Upper lobe of left lung (tissue), 6 donors: ENCODE measurements at regions not wholly inside any gene's neighbourhood (a gene's known extent, or its start where the extent isn't known, plus 50 kb on each side); places are given as distances from the start of the nearest gene placed in this dataset.

Experiments used
- ATAC-seq, 2 donors: fragments of 200-7000 bp; cut with Tn5 transposase; one replicate each; pipeline ENCODE4 v1.9.1; 2022; ENCODE audit warnings: mild to moderate bottlenecking in 2 of 2, moderate library complexity in 2 of 2; ENCODE audit not compliant: low FRiP score in 2 of 2
- DNase-seq, 2 donors: peaks; one replicate each; pipeline ENCODE4 v3.0.0-alpha.2; 2019 to 2020
- H3K27ac ChIP-seq, 4 donors: fragments of 200-600 bp; sonication (generic); one replicate each; pipeline ENCODE4 v1.5.1; 2016 to 2019
- H3K27me3 ChIP-seq, 4 donors: fragments of 200-600 bp; sonication (generic); one replicate each; pipeline ENCODE4 v1.5.1; 2017 to 2019
- H3K36me3 ChIP-seq, 4 donors: fragments of 200-600 bp; sonication (generic); one replicate each; pipeline ENCODE4 v1.5.1; 2016 to 2019
- H3K4me1 ChIP-seq, 4 donors: fragments of 200-600 bp; sonication (generic); one replicate each; pipeline ENCODE4 v1.5.1; 2018 to 2019
- H3K4me3 ChIP-seq, 4 donors: fragments of 200-600 bp; sonication (generic); one replicate each; pipeline ENCODE4 v1.5.1; 2017 to 2019; ENCODE audit warnings: mild to moderate bottlenecking in 2 of 4, moderate library complexity in 1 of 4
- H3K9me3 ChIP-seq, 4 donors: fragments of 200-600 bp; sonication (generic); one replicate each; pipeline ENCODE4 v1.5.1; 2018 to 2019
- EP300 ChIP-seq, 4 donors: sonication (generic); formaldehyde crosslinking; IDR thresholded peaks; one replicate each; pipeline ENCODE4 v1.5.1; 2017; ENCODE audit warnings: antibody characterized with exemption in 4 of 4, control low read depth in 2 of 4
- POLR2A ChIP-seq, 4 donors: fragments of 450-650 bp; IDR thresholded peaks; one replicate each; pipeline ENCODE4 v1.5.1; 2016 to 2017; ENCODE audit warnings: antibody characterized with exemption in 4 of 4, mild to moderate bottlenecking in 2 of 4
- POLR2AphosphoS5 ChIP-seq, 2 donors: sonication (generic); formaldehyde crosslinking; IDR thresholded peaks; one replicate each; pipeline ENCODE4 v1.5.1; 2017; ENCODE audit warnings: antibody characterized with exemption in 2 of 2
- WGBS, 2 donors: methylation state at CpG; one replicate each; pipeline ENCODE4 v1.1.5; 2017 to 2018; 5-methylcytosine and 5-hydroxymethylcytosine counted together
- TF ChIP-seq, protein P1 (sequence below), 6 experiments: fragments of 450-650 bp in 4 of 6; fragments of 200-600 bp in 2 of 6; sonication (generic) in 2 of 6; IDR thresholded peaks; one replicate each; pipeline ENCODE4 v1.5.1; 2016 to 2019; ENCODE audit warnings: antibody characterized with exemption in 6 of 6
- donor health status: DM: no; HTN: no; CAD: no; lungs with moderate emphysema.
- donor health status: DM: no; HTN: yes; CAD: no; lungs with severe emphysema.

- Histone ChIP-seq H3K9me3 (no peaks in the 10 kb centered on the region), H3K36me3 (no peaks in the 10 kb centered on the region), H3K4me1 (no peaks in the 10 kb centered on the region), H3K27me3 (no peaks in the 10 kb centered on the region), H3K27ac (no peak overlapping the region), H3K4me3 (no peak overlapping the region)
- WGBS, 2 donors: 76 to 85% methylated on average over 3 of the region's 3 CpGs
- ATAC-seq: no peak
- DNase-seq: no peak
- TF ChIP-seq EP300 (IDR thresholded peaks at IDR 0.05) (no peak), POLR2AphosphoS5 (IDR thresholded peaks at IDR 0.05) (no peak), POLR2A (IDR thresholded peaks at IDR 0.05) (no peak)
- TF ChIP-seq, protein P1, sequence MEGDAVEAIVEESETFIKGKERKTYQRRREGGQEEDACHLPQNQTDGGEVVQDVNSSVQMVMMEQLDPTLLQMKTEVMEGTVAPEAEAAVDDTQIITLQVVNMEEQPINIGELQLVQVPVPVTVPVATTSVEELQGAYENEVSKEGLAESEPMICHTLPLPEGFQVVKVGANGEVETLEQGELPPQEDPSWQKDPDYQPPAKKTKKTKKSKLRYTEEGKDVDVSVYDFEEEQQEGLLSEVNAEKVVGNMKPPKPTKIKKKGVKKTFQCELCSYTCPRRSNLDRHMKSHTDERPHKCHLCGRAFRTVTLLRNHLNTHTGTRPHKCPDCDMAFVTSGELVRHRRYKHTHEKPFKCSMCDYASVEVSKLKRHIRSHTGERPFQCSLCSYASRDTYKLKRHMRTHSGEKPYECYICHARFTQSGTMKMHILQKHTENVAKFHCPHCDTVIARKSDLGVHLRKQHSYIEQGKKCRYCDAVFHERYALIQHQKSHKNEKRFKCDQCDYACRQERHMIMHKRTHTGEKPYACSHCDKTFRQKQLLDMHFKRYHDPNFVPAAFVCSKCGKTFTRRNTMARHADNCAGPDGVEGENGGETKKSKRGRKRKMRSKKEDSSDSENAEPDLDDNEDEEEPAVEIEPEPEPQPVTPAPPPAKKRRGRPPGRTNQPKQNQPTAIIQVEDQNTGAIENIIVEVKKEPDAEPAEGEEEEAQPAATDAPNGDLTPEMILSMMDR (IDR thresholded peaks at IDR 0.05): no peak
Measured at GRCh38 chr6:165086814-165087213, 222.6 kb downstream of the C6orf118 start.

DNA sequence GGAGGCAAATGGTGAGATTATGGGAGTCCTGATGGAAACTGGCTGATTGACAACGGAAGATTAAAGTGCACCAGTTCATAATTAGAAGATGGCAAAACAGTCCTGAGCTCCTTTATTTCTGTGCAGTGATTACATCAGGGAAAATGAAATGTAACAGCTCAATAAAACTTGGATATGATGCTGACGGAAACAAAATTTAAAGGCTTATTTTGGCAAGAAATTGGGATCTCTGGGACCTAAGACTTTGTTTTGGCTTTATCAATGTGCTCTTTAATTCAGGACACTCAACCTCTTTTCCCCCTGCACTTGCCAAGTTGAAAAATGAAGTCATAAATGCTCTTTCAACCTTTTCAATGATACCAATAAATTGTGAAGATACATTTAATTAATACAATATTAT is 226.8 kb downstream of the C6orf118 start:
- Histone ChIP-seq H3K27ac (no peak overlapping the region), H3K4me1 (no peaks in the 10 kb centered on the region), H3K27me3 (no peaks in the 10 kb centered on the region), H3K4me3 (no peak overlapping the region), H3K36me3 (no peaks in the 10 kb centered on the region), H3K9me3 (no peaks in the 10 kb centered on the region)
- ATAC-seq (no peak), DNase-seq (no peak)
- WGBS, 2 donors: 86 to 89% methylated on average over 2 of the region's 2 CpGs
- TF ChIP-seq, protein P1 (IDR thresholded peaks at IDR 0.05): no peak
- TF ChIP-seq EP300 (IDR thresholded peaks at IDR 0.05) (no peak), POLR2A (IDR thresholded peaks at IDR 0.05) (no peak), POLR2AphosphoS5 (IDR thresholded peaks at IDR 0.05) (no peak)

- Histone ChIP-seq H3K27me3 (no peaks in the 10 kb centered on the region), H3K4me1 (no peaks in the 10 kb centered on the region), H3K36me3 (no peaks in the 10 kb centered on the region), H3K27ac (no peak overlapping the region), H3K4me3 (no peak overlapping the region), H3K9me3 (no peaks in the 10 kb centered on the region)
- WGBS, 2 donors: 61 to 72% methylated on average over 9 of the region's 9 CpGs
- no peak for DNase-seq
- TF ChIP-seq POLR2A (IDR thresholded peaks at IDR 0.05) (no peak), EP300 (IDR thresholded peaks at IDR 0.05) (no peak), POLR2AphosphoS5 (IDR thresholded peaks at IDR 0.05) (no peak)
- TF ChIP-seq, protein P1 (IDR thresholded peaks at IDR 0.05): no peak
- ATAC-seq: no peak
Measured at GRCh38 chr6:165081944-165082532, 227.4 kb downstream of the C6orf118 start.

- ATAC-seq: no peak
- no peak for DNase-seq
- no peaks in the 10 kb centered on the region for H3K27me3 ChIP-seq
- no peaks in the 10 kb centered on the region for H3K36me3 ChIP-seq
- H3K4me1 ChIP-seq: no peaks in the 10 kb centered on the region
- WGBS, 2 donors: 79 to 81% methylated on average over 2 of the region's 2 CpGs
- no peak overlapping the region for H3K27ac ChIP-seq
- no peak for TF ChIP-seq POLR2AphosphoS5 (IDR thresholded peaks at IDR 0.05)
- TF ChIP-seq, protein P1 (IDR thresholded peaks at IDR 0.05): no peak
- TF ChIP-seq EP300 (IDR thresholded peaks at IDR 0.05): no peak
- TF ChIP-seq POLR2A (IDR thresholded peaks at IDR 0.05): no peak
- H3K9me3 ChIP-seq: no peaks in the 10 kb centered on the region
- H3K4me3 ChIP-seq: no peak overlapping the region
Measured at GRCh38 chr6:165077876-165078275, 231.5 kb downstream of the C6orf118 start.

DNA sequence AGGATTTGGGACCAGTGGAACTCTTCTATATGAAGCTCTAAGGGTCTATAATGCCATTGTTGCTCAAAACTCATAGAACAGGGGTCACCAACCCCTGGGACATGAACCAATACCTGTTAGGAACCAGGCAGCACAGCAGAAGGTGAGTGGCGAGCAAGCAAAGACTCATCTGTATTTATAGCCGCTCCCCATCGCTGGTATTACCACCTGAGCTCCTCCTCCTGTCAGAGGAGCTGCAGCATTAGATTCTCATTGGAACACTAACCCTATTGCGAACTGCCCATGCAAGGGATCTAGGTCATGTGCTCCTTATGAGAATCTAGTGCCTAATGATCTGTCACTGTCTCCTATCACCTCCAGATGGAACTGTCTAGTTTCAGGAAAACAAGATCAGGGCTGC is 237.5 kb downstream of the C6orf118 start:
- H3K4me1 ChIP-seq: no peaks in the 10 kb centered on the region
- H3K36me3 ChIP-seq: no peaks in the 10 kb centered on the region
- H3K27me3 ChIP-seq: no peaks in the 10 kb centered on the region
- DNase-seq (no peak), ATAC-seq (no peak)
- H3K27ac ChIP-seq: no peak overlapping the region
- H3K9me3 ChIP-seq: no peaks in the 10 kb centered on the region
- no peak overlapping the region for H3K4me3 ChIP-seq
- 75 to 89% methylated on average over 4 of the region's 4 CpGs for WGBS, 2 donors
- TF ChIP-seq, protein P1 (IDR thresholded peaks at IDR 0.05): no peak
- TF ChIP-seq POLR2A (IDR thresholded peaks at IDR 0.05): no peak
- TF ChIP-seq POLR2AphosphoS5 (IDR thresholded peaks at IDR 0.05): no peak
- TF ChIP-seq EP300 (IDR thresholded peaks at IDR 0.05): no peak
